ENCODE measurements at regions not wholly inside any gene's neighbourhood (a gene's known extent, or its start where the extent isn't known, plus 50 kb on each side); places are given as distances from the start of the nearest gene placed in this dataset.

DNA sequence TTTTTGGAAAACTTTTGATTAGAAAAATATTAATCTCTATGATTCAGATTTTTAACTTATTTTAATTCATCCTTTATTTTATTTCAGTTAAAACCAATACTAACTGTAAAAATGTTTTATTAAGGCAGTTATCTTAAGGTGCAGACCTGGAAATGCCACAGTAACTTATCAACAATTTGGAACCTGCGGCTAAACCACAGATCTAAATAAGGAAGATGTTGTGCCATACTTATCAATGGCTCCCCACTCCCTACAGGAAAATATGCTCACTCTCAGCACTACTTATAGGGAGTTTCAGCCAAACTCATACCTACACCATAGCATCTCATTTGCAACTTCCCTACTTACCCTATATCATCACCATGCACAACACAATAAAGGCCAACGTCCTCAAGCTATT, 226.9 kb upstream of the KYNU start:
- TF ChIP-seq, protein P1, sequence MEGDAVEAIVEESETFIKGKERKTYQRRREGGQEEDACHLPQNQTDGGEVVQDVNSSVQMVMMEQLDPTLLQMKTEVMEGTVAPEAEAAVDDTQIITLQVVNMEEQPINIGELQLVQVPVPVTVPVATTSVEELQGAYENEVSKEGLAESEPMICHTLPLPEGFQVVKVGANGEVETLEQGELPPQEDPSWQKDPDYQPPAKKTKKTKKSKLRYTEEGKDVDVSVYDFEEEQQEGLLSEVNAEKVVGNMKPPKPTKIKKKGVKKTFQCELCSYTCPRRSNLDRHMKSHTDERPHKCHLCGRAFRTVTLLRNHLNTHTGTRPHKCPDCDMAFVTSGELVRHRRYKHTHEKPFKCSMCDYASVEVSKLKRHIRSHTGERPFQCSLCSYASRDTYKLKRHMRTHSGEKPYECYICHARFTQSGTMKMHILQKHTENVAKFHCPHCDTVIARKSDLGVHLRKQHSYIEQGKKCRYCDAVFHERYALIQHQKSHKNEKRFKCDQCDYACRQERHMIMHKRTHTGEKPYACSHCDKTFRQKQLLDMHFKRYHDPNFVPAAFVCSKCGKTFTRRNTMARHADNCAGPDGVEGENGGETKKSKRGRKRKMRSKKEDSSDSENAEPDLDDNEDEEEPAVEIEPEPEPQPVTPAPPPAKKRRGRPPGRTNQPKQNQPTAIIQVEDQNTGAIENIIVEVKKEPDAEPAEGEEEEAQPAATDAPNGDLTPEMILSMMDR (IDR thresholded peaks at IDR 0.05) = no peak
- TF ChIP-seq POLR2A (IDR thresholded peaks at IDR 0.05) = no peak
